Upper lobe of right lung (tissue), 1 donor: ENCODE measurements at regions not wholly inside any gene's neighbourhood (a gene's known extent, or its start where the extent isn't known, plus 50 kb on each side); places are given as distances from the start of the nearest gene placed in this dataset.

Experiments
- ATAC-seq: fragments of 200-7000 bp; cut with Tn5 transposase; one replicate; pipeline ENCODE4 v1.9.1; 2020; ENCODE audit warnings: mild to moderate bottlenecking, moderate library complexity
- DNase-seq: peaks from one replicate; pipeline ENCODE4 v3.0.0-alpha.2; 2020
- H3K27ac ChIP-seq: fragments of 200-600 bp; one replicate; pipeline ENCODE4 v1.8.0; 2022
- H3K27me3 ChIP-seq: fragments of 200-600 bp; one replicate; pipeline ENCODE4 v1.8.0; 2022; ENCODE audit warnings: mild to moderate bottlenecking
- H3K36me3 ChIP-seq: fragments of 200-600 bp; one replicate; pipeline ENCODE4 v1.8.0; 2022
- H3K4me1 ChIP-seq: fragments of 200-600 bp; one replicate; pipeline ENCODE4 v1.8.0; 2022
- H3K4me3 ChIP-seq: fragments of 200-600 bp; one replicate; pipeline ENCODE4 v1.8.0; 2022; ENCODE audit warnings: mild to moderate bottlenecking
- H3K9me3 ChIP-seq: fragments of 200-600 bp; one replicate; pipeline ENCODE4 v1.8.0; 2022
- CTCF ChIP-seq: fragments of 200-600 bp; IDR thresholded peaks from one replicate; pipeline ENCODE4 v1.8.0; 2022; ENCODE audit warnings: antibody characterized with exemption
- intact Hi-C: fragments of 100-400 bp; cut with DNase I; formaldehyde crosslinking; loops from one replicate; pipeline ENCODE4 v1.11.0; 2022
- donor health status: DM: no; HTN: yes; CAD: no; lungs with severe emphysema.

- intact Hi-C loops, result no loop called here
- H3K27ac ChIP-seq, result no peak overlapping the region
- peaks cover 45% of the 10 kb centered on the region for H3K36me3 ChIP-seq
- H3K9me3 ChIP-seq, result peaks cover 100% of the 10 kb centered on the region
- no peak overlapping the region for H3K4me3 ChIP-seq
- peak; percentile 50 for DNase-seq
- no peaks in the 10 kb centered on the region for H3K27me3 ChIP-seq
- ATAC-seq, result no peak
- TF ChIP-seq CTCF, result no peak
- no peaks in the 10 kb centered on the region for H3K4me1 ChIP-seq
Observed at GRCh38 chr15:25065876-25066275, 111.1 kb downstream of the SNRPN start.

- Histone ChIP-seq H3K4me3 (no peak overlapping the region), H3K27me3 (no peaks in the 10 kb centered on the region), H3K36me3 (peaks cover 38% of the 10 kb centered on the region), H3K4me1 (no peaks in the 10 kb centered on the region), H3K9me3 (peaks cover 100% of the 10 kb centered on the region), H3K27ac (no peak overlapping the region)
- peak; percentile 12 for DNase-seq
- intact Hi-C loops, result no loop called here
- no peak for TF ChIP-seq CTCF
- no peak for ATAC-seq
Observed at GRCh38 chr15:25066708-25067107, 111.9 kb downstream of the SNRPN start.

- TF ChIP-seq CTCF, result no peak
- H3K9me3 ChIP-seq, result peaks cover 100% of the 10 kb centered on the region
- DNase-seq, result peak; percentile 25
- no peaks in the 10 kb centered on the region for H3K4me1 ChIP-seq
- no peak overlapping the region for H3K4me3 ChIP-seq
- H3K27ac ChIP-seq, result no peak overlapping the region
- peaks cover 40% of the 10 kb centered on the region for H3K36me3 ChIP-seq
- intact Hi-C loops, result no loop called here
- no peaks in the 10 kb centered on the region for H3K27me3 ChIP-seq
- ATAC-seq, result no peak
Observed at GRCh38 chr15:25067725-25068309, 113.0 kb downstream of the SNRPN start.

- H3K9me3 ChIP-seq, result peaks cover 100% of the 10 kb centered on the region
- H3K4me3 ChIP-seq, result no peak overlapping the region
- no peaks in the 10 kb centered on the region for H3K27me3 ChIP-seq
- no peak for TF ChIP-seq CTCF
- ATAC-seq (no peak), DNase-seq (peak; percentile 10)
- intact Hi-C loops, result no loop called here
- H3K4me1 ChIP-seq, result no peaks in the 10 kb centered on the region
- H3K36me3 ChIP-seq, result peaks cover 49% of the 10 kb centered on the region
- no peak overlapping the region for H3K27ac ChIP-seq
Observed at GRCh38 chr15:25068696-25069095, 113.9 kb downstream of the SNRPN start.

- Histone ChIP-seq H3K9me3 (peaks cover 100% of the 10 kb centered on the region), H3K4me1 (no peaks in the 10 kb centered on the region), H3K36me3 (peaks cover 59% of the 10 kb centered on the region), H3K27ac (no peak overlapping the region), H3K4me3 (no peak overlapping the region), H3K27me3 (no peaks in the 10 kb centered on the region)
- no peak for DNase-seq
- intact Hi-C loops, result no loop called here
- TF ChIP-seq CTCF, result no peak
- ATAC-seq, result no peak
Observed at GRCh38 chr15:25070353-25070963, 115.7 kb downstream of the SNRPN start.
